ENCODE measurements at regions not wholly inside any gene's neighbourhood (a gene's known extent, or its start where the extent isn't known, plus 50 kb on each side); places are given as distances from the start of the nearest gene placed in this dataset.

DNA sequence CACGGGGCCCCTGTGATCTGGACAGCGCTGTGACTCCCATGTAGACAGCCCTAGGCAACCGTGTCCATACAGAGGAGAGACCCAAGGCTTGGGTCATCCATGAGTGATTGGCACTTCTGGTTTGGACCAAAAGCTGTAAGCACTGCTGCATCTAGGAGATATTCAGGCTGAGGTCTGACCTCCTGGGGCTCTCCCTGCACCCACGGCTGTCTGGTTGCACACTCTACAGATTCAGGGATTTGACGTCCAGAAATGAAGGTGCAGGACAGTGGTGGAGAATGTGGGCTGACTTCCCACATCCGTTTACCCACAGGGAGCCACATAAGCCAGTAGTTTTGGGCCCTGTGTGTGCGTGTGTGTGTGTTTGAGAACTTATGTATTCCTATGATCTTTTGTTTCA, 76.2 kb upstream of the ARHGEF7 start:
- no peak for DNase-seq (ENCODE audit: low read depth)

DNA sequence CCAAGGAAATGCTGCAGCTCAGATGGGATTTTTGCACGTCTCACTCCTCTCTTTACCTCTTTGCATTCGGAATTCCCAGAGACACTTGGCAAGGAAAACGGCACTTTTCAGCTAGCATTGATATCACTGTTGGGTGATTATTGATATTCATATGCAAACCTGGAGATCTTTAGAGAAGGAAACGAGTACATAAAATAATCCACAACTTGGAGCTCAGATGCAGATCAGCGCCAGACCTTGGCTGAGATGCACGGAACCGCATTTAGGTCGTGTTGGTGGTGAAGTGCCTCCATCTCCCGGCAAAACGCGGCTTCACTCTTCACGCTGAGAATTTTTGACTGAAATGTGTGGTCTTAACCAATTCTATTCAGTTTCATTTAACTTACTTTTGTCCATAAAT, 77.2 kb upstream of the ARHGEF7 start:
- no peak for DNase-seq (ENCODE audit: low read depth)

DNA sequence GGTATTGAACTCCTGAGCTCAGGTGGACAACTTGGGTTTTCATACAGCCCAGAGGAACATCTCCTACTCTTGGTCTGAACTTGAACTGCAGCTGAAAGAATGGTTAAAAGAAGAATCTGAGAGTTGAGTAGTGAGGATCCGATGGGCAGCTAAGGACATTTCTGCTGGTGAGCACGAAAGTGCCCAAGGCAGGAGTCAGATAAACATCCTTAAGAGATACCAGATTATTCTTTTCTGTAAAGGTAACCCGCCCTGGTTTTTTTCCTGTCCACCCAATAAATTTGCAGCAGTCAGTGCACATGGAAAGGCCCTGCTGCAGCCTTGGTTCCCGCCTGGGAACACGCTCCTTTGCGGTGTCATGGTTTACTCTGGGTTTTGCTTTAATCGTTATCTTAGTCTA, 78.4 kb upstream of the ARHGEF7 start:
- no peak for DNase-seq (ENCODE audit: low read depth)

DNA sequence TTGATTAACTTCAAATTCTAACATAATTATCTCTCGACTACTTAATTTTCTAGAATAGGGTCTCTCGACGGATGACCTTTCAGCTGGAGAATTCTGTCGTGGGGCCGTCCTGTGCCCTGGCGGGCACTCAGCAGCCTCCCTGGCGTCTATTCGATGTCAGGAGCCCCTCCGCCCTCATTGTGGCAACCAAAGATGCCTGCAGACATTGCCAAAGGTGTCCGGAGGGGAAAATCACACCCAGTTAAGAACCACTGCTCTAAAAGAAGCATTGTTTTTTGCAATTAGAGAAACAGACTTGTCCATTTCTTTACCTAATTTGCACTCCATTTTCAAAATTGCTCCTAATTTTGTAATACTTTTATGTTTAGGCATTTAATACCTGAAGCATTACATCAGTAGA, 79.2 kb upstream of the ARHGEF7 start:
- no peak for DNase-seq (ENCODE audit: low read depth)

DNA sequence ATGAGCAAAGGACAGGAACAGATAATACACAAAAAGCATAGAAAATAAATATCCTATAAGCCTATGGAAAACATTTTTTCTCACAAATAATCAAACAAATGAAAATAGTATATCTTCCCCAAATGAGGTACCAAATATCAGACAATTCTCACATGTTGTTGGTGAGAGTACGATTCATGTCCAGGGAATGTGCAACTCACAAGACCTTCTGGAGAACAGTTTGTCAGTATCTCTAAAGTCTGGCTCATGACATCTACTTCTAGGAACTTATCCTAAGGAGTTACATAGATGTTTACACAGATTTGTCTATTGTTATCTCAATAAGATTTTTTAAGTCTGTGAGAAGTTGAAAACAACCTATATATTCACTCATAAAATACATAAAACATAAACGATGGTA, 80.3 kb upstream of the ARHGEF7 start:
- DNase-seq (ENCODE audit: low read depth), result peak; percentile 19

DNA sequence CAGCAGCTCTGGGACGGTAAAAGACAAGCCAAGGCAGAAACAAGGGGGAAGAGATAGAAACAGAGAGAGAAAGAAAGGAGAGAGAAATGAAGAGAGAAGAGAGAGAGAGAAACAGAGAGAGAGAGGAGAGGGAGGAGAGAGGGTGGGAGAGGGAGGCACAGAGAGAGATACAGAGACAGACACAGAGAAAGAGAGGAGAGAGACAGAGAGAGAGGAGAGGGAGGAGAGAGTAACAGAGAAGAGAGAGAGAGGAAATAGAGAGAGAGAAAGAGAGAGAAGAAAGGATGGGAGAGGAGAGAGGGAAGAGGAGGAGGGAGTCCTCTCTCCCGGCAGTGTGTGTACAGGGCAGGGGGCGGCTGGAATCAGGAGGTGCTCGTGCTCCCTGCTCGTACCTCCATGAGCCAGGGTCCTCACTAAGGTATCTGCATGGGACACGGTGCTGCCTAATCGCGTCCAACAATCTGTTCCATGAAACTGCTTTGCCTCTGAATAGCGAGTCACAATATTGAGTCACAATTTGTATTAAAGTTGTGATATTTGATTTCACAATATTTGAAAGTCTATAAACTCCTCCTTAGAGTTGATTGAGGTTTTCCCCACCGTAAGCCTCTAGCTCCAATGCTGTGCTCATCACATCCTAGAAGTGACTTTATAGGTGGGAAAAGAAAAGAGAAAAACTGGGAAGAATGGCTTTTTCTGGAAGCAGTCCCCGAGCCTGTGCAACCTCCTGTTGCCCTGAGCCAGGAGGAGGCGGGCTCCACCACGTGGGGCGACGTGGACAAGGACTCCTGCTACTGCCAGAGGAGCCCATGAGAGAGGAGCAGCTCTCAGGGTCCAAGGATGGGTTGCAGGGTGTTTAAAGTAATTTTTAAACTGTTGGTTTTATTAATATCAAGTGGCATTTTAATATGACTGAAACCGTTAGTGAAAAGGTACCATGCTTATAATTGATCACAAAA, 81.7 kb upstream of the ARHGEF7 start:
- no peak for DNase-seq (ENCODE audit: low read depth)

DNA sequence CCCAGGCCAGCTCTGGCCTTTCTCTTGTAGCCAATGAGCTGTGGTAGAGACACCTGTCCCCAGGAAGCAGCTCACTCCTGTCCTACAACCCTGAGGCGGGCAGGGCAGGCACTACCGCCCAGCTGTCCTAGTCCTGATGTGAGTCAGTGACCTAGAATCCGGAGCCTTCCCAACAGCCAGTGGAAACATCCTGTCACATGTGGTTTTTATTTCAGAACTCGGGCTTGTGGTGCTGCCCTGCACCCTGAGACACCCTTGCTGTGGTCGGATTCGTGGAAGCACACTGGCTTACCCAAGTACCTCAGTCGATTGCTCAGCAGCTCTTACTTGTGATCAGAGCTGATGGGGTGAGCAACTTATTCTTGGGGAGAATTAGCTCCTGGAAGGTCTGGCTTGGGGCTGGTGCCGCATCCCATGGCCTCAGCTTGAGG, 83.6 kb upstream of the ARHGEF7 start:
- peak; percentile 90 for DNase-seq (ENCODE audit: low read depth)

DNA sequence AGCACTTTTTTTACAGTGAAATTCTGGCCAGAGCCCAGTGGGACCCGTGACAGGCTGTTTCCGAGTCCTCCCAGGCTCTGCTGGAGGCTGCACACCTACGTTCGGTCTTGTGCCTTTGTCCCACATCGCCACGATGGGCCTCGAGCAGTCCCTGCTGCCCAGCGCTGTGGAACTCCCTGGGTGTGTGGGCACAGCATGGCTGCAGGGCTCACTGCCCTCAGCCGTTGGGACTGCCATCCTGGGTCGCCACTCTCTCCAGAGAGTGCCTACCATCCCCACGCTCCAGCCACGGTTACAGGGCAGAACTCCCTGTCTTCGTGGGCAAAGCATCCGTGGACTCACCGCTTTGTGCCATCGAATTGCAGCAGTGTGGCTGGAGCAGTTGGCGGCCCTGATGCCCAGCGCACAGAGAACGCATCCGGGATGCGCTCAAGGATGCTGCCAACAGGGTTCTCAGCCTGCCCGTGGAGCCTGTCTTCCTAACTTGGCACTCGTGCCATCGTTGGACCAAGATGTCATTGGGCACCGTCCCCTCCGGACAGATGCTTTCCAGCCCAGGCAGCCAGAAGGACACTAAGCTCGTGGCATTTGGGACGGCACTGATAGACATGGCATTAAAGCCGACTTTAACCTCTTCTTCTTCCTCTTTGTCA, 85.0 kb upstream of the ARHGEF7 start:
- DNase-seq (ENCODE audit: low read depth), result no peak

DNA sequence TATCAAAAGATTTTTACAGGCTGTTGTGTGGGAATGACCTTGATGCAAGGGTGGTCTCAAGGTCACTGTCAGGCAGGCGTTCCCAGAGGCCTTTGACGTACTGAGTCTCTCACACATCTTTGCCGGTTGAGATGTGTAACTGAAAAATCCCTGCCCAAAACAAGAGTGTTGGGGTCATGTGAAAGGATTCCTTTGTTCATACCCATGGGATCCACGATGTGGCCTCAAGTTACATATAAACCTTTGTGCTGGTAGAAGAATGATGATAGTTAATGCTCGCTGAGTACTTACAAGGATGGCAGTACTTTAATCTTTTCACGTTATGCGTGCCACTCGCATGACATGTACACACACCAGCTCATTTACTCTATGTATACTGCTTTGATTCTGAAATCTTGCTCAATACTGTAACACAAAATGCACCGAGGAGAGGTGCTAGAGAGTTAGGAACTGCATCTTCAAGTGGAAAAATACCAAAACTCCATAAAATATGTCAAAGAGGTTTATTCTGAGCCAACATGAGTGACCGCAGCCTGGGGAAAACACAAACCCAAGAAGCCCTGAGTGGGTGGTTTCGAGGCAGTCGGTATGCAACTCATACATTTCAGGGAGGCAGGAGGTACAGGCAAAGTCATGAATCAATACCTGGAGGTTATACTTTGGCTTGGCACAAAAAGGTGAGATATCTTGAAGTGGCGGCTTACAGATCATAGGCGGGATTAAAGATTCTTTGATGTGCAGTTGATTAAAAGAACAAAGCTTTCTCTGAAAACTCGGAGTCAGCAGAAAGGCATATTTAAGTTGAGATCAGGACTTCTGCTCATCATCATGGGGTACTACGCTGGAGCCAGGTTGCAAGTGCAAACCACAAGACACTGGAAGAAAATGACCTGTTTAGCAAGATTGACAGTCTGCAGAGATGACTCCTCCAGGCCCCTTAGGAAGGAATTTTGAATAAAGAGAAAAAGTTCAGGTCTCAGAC, 87.4 kb upstream of the ARHGEF7 start:
- no peak for DNase-seq (ENCODE audit: low read depth)

DNA sequence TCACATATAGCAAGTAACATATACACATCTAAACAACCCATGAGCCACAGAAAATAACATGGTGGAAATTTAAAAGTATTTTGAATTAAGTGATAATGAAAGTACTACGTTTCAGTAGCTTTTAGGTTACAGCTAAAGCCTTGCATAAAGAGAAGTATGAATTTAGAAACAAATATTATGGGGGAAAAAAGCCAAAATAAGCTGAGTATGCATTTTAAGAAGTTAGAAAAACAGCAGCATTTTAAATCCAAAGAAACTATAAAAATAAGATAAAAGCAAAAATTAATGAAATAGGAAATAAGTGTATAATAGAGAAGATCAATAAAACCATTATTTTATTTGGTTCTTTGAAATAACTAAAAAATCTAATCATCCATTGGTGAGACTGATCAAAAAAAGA, 89.8 kb upstream of the ARHGEF7 start:
- no peak for DNase-seq (ENCODE audit: low read depth)

DNA sequence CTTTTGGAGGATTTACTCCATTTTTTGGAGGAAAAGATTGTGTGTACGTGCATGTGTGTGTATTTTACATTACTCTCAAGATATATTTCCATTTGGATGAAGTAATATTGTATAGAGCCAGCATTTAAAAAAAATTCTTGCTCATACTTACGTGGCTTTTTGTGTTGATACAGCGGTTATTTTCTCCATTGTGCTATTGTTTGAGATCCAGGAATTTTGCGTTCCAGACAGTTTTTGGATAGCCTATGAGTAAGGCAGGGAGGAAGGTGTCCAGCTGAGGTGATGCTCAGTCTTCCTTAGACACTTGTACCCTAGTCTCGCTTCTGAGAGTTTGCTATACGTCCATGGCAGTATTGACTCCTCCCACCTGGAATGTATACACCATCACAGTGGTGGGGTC, 92.2 kb upstream of the ARHGEF7 start:
- no peak for DNase-seq (ENCODE audit: low read depth)

DNA sequence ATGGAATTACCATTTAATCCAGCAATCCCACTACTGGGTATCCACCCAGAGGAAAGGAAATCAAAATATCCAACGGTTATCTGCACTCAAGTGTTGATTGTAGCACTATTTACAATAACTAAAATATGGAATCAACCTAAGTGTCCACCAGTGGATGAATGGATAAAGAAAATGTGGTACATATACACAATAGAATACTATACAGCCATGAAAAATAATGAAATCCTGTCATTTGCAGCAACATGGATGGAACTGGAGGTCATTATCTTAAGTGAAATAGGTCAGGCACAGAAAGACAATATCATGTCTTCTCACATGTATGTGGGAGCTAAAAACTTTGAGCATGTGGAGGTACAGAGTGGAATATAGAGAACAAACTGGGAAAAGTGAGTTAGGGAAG, 92.9 kb upstream of the ARHGEF7 start:
- DNase-seq (ENCODE audit: low read depth), result no peak

DNA sequence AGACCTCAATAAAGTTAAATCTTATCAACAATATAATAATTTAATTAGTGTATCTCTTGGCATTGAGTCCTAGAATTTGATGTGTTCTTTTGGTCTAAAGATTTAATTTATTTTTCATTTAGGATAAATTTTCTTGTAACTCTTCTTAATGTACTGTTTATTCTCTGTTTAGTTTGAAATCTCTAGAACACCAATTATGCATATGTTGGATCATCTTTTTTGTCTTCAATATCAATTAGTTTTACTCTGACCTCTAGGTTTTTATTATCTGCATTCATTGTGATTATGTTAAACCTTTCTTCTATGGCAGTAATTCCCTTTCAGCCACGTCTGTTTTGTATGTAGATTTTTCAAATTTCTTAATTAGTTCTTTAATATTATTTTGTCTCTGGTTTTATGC, 93.8 kb upstream of the ARHGEF7 start:
- DNase-seq (ENCODE audit: low read depth), result no peak

DNA sequence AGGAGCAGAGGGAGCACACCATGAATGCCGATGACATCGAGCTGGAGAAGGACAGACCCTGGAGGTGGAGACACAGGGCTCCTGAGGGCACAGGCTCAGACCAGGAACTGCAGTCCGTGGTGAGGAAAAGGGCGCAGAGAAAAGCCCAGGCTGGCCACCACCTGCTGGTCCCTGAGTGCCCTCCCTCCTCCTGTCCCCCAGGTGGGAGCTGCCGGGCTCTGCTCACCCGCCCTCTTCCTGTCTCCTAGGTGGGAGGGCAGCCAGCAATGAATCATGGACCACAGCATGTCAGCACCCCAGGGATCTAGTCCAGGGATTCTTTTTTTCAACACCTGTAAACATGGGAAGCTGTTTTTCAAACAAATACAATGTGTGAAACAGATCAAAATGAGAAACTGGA, 94.6 kb upstream of the ARHGEF7 start:
- DNase-seq (ENCODE audit: low read depth), result peak; percentile 56

DNA sequence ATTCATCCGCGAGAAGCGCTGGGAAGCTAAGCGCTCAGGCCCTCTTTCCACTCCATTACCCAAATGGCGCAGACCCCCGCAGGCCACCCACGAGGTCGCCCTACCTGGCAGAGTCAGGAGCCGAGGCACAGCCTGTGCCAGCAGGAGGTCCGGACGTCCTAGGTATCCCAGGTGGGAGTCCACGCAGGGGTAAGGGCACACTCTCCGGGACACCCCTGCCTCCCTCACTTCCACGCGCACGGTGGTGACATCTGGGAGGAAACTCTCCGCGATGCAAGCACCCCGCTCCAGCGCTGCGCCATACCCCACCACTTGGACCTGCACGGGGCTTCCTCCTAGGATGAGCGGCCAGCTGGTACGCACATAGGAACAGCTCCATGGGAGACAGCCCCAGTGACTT, 95.1 kb upstream of the ARHGEF7 start:
- DNase-seq (ENCODE audit: low read depth), result no peak

DNA sequence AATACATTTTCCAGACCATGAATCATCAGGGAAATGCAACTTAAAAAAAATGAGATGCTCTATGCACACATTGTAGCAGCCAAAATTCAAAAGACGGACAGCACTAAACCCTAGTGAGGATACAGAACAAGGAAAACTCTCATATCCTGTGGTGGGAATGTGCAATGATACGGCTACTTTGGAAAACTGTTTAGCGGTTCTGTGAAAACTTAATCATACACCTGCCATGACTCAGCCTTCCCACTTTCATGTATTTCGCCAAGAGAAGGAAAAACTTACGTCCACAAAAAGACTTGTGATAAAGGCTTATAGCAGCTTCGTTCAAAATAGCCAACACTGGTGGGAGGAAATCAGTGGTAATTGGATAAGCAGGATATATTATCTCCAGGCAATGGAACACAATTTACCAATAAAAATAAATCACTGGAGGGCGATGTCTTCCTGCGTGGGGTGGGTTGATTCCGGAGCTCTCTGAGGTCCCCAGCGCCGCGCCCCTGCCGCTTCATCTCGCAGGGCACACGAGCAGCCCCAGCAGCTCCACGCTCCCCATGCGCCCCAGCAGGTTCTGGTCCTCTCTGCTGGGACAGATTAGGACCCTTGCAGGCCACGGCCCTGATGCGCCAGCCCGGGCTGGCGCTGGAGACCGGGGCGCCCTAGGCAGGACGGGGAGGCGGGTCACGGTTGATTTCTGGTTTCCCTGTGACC, 97.2 kb upstream of the ARHGEF7 start:
- no peak for DNase-seq (ENCODE audit: low read depth)

DNA sequence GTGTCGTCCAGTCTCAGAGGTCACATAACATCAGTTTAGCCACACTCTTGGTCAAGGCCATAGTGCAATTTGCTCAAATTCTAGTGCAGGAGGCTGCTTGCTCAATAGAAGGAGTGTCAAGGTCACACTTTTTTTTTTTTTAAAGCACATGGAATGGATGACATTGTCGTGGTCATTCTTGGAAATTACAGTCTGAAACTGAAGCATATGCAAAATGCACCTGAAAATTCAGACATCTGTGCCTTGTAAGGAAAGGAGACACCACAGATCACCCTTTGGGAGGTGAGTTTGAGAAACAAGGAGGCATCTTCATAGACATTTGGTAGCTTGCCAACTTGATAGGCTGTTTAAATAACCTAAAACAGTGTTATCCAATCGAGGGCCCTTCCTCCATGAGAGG, 98.3 kb upstream of the ANKRD10 start:
- DNase-seq (ENCODE audit: low read depth), result no peak

DNA sequence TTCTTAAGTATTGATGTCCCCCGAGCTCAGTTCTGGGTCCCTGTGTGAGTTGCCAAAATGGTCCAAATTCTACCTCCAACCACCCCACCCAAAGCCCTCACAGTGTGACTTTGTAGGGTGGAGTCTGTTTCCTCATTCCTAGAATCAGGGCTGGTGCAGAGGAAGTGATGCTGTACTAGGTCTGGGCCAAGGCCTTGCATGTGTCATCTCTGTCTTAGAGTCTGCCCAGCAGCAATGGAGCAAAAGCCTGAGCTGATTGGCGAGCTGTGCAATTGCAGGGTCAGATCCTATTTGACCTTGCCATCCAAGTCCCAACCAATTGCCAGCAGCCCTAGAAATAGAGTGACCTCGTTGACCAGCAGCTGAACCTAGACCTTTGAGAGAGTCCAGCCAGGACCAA, 97.0 kb upstream of the ANKRD10 start:
- no peak for DNase-seq (ENCODE audit: low read depth)

DNA sequence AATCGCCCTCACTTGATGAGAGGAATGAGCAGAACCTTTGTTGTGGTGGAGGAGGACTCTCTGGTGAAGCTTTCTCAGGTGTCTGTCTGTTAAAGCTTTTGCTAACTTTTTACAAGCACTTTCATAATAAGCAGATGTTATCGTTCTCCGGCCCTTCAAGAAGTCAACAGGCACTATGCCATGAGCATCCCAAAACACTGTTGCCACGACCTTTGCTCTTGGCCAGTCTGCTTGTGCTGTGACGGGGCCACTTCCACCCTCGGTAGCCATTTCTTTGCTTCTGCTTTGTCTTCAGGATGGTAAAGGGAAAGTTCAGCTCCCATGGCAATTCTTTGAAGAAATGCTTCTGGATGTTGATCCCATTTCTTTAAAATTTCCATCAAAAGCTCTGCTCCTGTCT, 93.5 kb upstream of the ANKRD10 start:
- DNase-seq (ENCODE audit: low read depth), result no peak

DNA sequence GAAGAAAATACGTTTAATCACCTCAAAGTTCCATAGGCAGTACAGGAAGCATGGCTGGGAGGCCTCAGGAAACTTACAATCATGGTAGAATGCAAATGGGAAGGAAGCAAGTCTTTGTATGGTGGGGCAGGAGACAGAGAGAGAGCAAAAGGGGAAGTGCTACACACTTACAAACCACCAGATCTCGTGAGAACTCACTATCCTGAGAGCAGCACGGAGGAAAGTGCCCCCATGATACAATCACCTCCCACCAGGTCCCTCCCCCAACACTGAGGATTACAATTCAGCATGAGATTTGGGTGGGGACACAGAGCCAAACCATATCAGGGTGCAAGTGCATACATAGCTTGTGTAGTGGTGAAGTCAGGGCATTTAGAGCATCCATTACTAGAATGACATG, 92.3 kb upstream of the ANKRD10 start:
- DNase-seq (ENCODE audit: low read depth), result no peak

DNA sequence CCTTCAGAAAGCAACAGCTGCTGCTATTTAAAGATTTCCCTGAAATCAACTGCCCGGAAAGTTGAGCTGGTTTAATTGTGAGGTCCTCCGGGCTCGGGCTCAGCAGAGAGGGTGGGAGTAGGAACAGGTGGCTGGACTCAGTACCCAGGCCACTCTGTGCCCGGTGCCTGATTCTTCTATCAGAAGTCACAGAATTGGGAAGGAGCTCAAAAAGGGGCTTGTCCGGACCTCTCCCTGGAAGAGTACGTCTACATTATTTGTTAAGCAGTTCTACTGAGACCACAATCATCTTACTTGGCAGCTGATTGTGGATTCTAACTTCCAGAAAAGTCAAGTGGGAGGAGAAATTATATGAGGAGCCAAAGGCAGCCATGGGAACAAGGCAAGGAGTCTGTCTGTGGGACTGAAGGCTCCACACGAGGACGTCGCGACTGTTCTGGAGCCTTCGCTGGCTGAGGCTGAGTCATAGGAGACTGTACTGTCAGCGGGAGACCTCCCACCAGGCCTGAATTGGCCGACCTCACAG, 91.7 kb upstream of the ANKRD10 start:
- peak; percentile 66 for DNase-seq (ENCODE audit: low read depth)
